ENCODE measurements at regions not wholly inside any gene's neighbourhood (a gene's known extent, or its start where the extent isn't known, plus 50 kb on each side); places are given as distances from the start of the nearest gene placed in this dataset.

DNA sequence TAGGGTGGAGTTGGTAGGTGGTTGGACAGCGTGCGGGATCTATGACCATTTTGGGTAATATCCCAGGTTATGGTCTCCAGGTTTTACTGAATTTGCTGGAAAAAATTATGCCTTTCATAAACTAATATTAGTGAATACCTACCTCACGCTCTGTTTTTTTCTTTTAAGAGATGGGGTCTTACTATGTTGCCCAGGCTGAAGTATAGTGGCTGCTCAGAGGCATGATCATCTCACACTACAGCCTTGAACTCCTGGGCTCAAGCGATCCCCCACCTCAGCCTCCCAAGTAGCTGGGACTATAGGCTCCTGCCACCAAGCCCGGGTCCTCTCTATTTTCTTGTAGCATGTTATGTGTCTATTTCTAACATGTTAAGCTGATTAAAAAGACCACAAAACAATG is 100.2 kb downstream of the RHOU start:
- H3K4me3 ChIP-seq (ENCODE audit: low read length) = no peak overlapping the region
- H3K79me1 ChIP-seq (ENCODE audit: low read length) = no peaks in the 10 kb centered on the region
- no peak overlapping the region for H2AK5ac ChIP-seq (ENCODE audit: low read length)
- no CpG with 5 or more reads among the region's 5 CpGs for WGBS (ENCODE audit: extremely low coverage, insufficient coverage, low lambda C conversion rate)
- H3K4me2 ChIP-seq (ENCODE audit: low read length) = no peak overlapping the region
- no peak overlapping the region for H3K4ac ChIP-seq (ENCODE audit: low read depth, low read length)
- H3K27ac ChIP-seq (ENCODE audit: low read depth, low read length) = no peak overlapping the region
- no peak overlapping the region for H2BK120ac ChIP-seq (ENCODE audit: low read depth, low read length)
- no peak overlapping the region for H4K5ac ChIP-seq (ENCODE audit: low read length)
- H3K27me3 ChIP-seq (ENCODE audit: insufficient read depth, low read length, poor library complexity) = no peaks in the 10 kb centered on the region
- no peaks in the 10 kb centered on the region for H3K4me1 ChIP-seq (ENCODE audit: control insufficient read depth, low read depth, low read length)
- no peak overlapping the region for H3K18ac ChIP-seq (ENCODE audit: low read length)
- no peak overlapping the region for H2BK15ac ChIP-seq (replicated peaks; ENCODE audit: low read depth)
- no peaks in the 10 kb centered on the region for H3K79me2 ChIP-seq (ENCODE audit: control insufficient read depth, insufficient read depth, low read length)
- no peak overlapping the region for H4K8ac ChIP-seq (ENCODE audit: low read depth, low read length)
- H2BK5ac ChIP-seq (ENCODE audit: low read length) = no peak overlapping the region
- H3K9ac ChIP-seq (ENCODE audit: low read length) = no peak overlapping the region
- no peak overlapping the region for H3K56ac ChIP-seq (ENCODE audit: low read length)
- no peak overlapping the region for H3K23ac ChIP-seq (ENCODE audit: low read length)
- DNase-seq = no peak
- H3K36me3 ChIP-seq (ENCODE audit: control insufficient read depth, insufficient read depth, low read length) = no peaks in the 10 kb centered on the region

DNA sequence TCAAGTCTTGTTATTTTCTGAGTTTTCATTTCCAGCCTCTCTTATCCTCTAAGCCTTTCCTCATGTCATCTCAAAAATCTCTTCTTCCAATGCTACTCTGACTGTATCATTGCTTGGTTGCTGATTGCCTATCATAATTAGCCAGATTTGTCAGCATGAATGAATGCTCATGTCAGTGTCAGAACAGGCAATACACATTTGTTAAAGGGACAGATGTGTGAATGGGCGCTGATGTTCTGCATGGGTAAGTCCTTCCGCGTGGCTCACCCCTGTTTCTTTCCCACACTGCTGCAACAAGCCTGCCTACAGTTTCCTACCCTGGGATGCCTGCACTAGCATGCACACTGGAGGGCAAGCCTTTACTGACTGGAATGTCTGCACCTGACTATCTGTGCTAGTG is 100.6 kb downstream of the RHOU start:
- Histone ChIP-seq H3K27ac (ENCODE audit: low read depth, low read length) (no peak overlapping the region), H3K4me2 (ENCODE audit: low read length) (no peak overlapping the region), H3K79me1 (ENCODE audit: low read length) (no peaks in the 10 kb centered on the region), H3K56ac (ENCODE audit: low read length) (no peak overlapping the region), H3K23ac (ENCODE audit: low read length) (no peak overlapping the region), H4K5ac (ENCODE audit: low read length) (no peak overlapping the region), H3K4me1 (ENCODE audit: control insufficient read depth, low read depth, low read length) (no peaks in the 10 kb centered on the region), H3K4ac (ENCODE audit: low read depth, low read length) (no peak overlapping the region), H2BK15ac (replicated peaks; ENCODE audit: low read depth) (no peak overlapping the region), H3K36me3 (ENCODE audit: control insufficient read depth, insufficient read depth, low read length) (no peaks in the 10 kb centered on the region), H2AK5ac (ENCODE audit: low read length) (no peak overlapping the region), H3K9ac (ENCODE audit: low read length) (no peak overlapping the region), H4K8ac (ENCODE audit: low read depth, low read length) (no peak overlapping the region), H2BK120ac (ENCODE audit: low read depth, low read length) (no peak overlapping the region), H3K18ac (ENCODE audit: low read length) (no peak overlapping the region), H3K4me3 (ENCODE audit: low read length) (no peak overlapping the region), H2BK5ac (ENCODE audit: low read length) (no peak overlapping the region), H3K79me2 (ENCODE audit: control insufficient read depth, insufficient read depth, low read length) (no peaks in the 10 kb centered on the region), H3K27me3 (ENCODE audit: insufficient read depth, low read length, poor library complexity) (no peaks in the 10 kb centered on the region)
- WGBS (ENCODE audit: extremely low coverage, insufficient coverage, low lambda C conversion rate) = no CpG with 5 or more reads among the region's 3 CpGs
- no peak for DNase-seq

DNA sequence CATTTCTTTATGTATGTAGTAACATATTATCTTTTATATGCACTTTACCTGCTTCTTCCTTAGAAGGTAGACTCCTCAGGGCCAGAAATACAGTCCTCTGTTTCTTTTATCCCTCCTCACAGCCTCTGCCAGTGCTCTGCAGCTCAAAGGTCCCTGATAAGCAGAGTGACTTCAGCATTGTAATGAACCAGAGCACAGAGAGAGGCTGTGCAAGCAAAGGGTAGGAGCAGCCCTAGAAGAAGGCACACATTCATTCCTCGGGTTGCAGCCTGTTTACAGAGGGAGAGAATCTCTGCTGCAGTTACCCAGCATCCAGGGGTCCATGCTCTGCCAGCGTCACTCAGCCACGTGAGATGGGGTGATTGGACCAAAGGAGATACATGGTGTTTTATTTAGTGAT is 101.1 kb downstream of the RHOU start:
- Histone ChIP-seq H3K27me3 (ENCODE audit: insufficient read depth, low read length, poor library complexity) (no peaks in the 10 kb centered on the region), H2BK120ac (ENCODE audit: low read depth, low read length) (no peak overlapping the region), H4K8ac (ENCODE audit: low read depth, low read length) (no peak overlapping the region), H2BK15ac (replicated peaks; ENCODE audit: low read depth) (no peak overlapping the region), H2BK5ac (ENCODE audit: low read length) (no peak overlapping the region), H3K56ac (ENCODE audit: low read length) (no peak overlapping the region), H4K5ac (ENCODE audit: low read length) (no peak overlapping the region), H3K4me3 (ENCODE audit: low read length) (no peak overlapping the region), H3K4ac (ENCODE audit: low read depth, low read length) (no peak overlapping the region), H3K36me3 (ENCODE audit: control insufficient read depth, insufficient read depth, low read length) (no peaks in the 10 kb centered on the region), H3K4me1 (ENCODE audit: control insufficient read depth, low read depth, low read length) (no peaks in the 10 kb centered on the region), H3K23ac (ENCODE audit: low read length) (no peak overlapping the region), H3K4me2 (ENCODE audit: low read length) (no peak overlapping the region), H3K18ac (ENCODE audit: low read length) (no peak overlapping the region), H3K9ac (ENCODE audit: low read length) (no peak overlapping the region), H3K79me2 (ENCODE audit: control insufficient read depth, insufficient read depth, low read length) (no peaks in the 10 kb centered on the region), H3K79me1 (ENCODE audit: low read length) (no peaks in the 10 kb centered on the region), H2AK5ac (ENCODE audit: low read length) (no peak overlapping the region), H3K27ac (ENCODE audit: low read depth, low read length) (no peak overlapping the region)
- no peak for DNase-seq
- WGBS (ENCODE audit: extremely low coverage, insufficient coverage, low lambda C conversion rate) = no CpG with 5 or more reads among the region's 3 CpGs

DNA sequence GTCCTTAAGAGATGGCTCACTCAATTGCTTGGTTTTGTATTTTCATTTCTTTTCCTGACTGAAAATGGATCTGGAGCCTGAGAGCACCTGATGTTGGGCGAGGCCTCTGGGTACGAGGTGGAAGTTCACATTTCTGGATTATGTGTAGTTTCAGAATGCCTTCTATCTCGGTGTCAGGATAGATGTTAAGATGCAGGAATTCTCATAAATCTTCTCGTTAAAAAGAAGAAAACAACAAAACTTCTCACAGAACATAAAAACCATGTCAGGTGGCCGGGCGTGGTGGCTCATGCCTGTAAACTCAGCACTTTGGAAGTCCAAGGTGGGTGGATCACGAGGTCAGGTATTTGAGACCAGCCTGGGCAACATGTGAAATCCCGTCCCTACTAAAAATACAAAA is 101.8 kb downstream of the RHOU start:
- no peak overlapping the region for H3K56ac ChIP-seq (ENCODE audit: low read length)
- no peak overlapping the region for H4K8ac ChIP-seq (ENCODE audit: low read depth, low read length)
- no peak overlapping the region for H3K4ac ChIP-seq (ENCODE audit: low read depth, low read length)
- H2BK5ac ChIP-seq (ENCODE audit: low read length) = no peak overlapping the region
- H4K5ac ChIP-seq (ENCODE audit: low read length) = no peak overlapping the region
- no CpG with 5 or more reads among the region's 8 CpGs for WGBS (ENCODE audit: extremely low coverage, insufficient coverage, low lambda C conversion rate)
- no peak overlapping the region for H3K4me3 ChIP-seq (ENCODE audit: low read length)
- H3K4me1 ChIP-seq (ENCODE audit: control insufficient read depth, low read depth, low read length) = no peaks in the 10 kb centered on the region
- H3K9ac ChIP-seq (ENCODE audit: low read length) = no peak overlapping the region
- no peak overlapping the region for H2BK120ac ChIP-seq (ENCODE audit: low read depth, low read length)
- no peak overlapping the region for H2BK15ac ChIP-seq (replicated peaks; ENCODE audit: low read depth)
- H3K18ac ChIP-seq (ENCODE audit: low read length) = no peak overlapping the region
- no peaks in the 10 kb centered on the region for H3K79me2 ChIP-seq (ENCODE audit: control insufficient read depth, insufficient read depth, low read length)
- H2AK5ac ChIP-seq (ENCODE audit: low read length) = no peak overlapping the region
- no peak overlapping the region for H3K4me2 ChIP-seq (ENCODE audit: low read length)
- no peaks in the 10 kb centered on the region for H3K27me3 ChIP-seq (ENCODE audit: insufficient read depth, low read length, poor library complexity)
- no peaks in the 10 kb centered on the region for H3K36me3 ChIP-seq (ENCODE audit: control insufficient read depth, insufficient read depth, low read length)
- DNase-seq = no peak
- no peak overlapping the region for H3K27ac ChIP-seq (ENCODE audit: low read depth, low read length)
- H3K79me1 ChIP-seq (ENCODE audit: low read length) = no peaks in the 10 kb centered on the region
- no peak overlapping the region for H3K23ac ChIP-seq (ENCODE audit: low read length)

DNA sequence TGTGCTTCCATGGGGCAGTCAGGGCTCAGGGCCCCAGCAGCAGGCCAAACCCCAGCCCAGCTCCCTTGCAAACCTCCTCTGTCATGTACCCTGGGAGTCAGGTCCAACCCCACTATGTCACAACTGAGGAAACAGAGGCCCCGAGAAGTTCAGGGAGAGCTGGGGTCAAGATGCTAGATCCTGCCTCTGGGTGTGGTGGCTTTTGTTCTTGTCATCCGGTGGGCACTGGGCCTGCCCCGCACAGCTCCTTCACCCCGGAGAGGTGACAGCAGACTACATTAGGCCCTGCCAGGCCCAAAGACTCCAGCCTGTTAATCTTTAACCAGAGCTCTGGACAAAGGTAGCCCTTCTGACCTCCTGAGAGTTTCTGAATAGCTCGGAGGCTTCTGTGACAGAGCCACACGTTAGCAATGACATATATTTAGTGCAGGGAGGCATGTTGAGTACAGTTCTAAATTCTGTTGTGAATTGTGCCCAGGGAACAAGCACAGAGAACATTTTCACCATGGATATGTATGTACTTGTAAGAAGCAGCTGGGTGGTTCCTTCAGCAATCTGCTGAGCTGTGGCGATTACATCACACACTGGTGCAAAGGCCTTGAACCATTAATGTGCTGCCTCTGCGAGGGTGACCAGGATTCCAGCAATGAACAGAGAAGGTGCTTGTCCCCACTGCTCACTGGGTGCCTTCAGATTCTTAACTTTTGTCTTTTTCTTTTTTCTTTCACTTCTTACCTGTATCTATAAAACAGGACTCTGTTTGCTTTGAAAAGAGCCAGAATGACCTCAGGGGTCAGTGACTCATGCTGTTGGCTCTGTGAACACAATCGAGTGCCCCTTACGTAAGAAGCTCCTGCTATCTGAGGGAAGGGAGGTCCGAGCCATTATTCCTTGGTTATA is 102.8 kb downstream of the RHOU start:
- Histone ChIP-seq H4K5ac (ENCODE audit: low read length) (no peak overlapping the region), H2BK5ac (ENCODE audit: low read length) (no peak overlapping the region), H2BK15ac (replicated peaks; ENCODE audit: low read depth) (no peak overlapping the region), H3K9ac (ENCODE audit: low read length) (no peak overlapping the region), H3K18ac (ENCODE audit: low read length) (no peak overlapping the region), H3K79me1 (ENCODE audit: low read length) (no peaks in the 10 kb centered on the region), H2BK120ac (ENCODE audit: low read depth, low read length) (no peak overlapping the region), H3K4ac (ENCODE audit: low read depth, low read length) (no peak overlapping the region), H3K4me2 (ENCODE audit: low read length) (no peak overlapping the region), H3K4me1 (ENCODE audit: control insufficient read depth, low read depth, low read length) (no peaks in the 10 kb centered on the region), H3K27me3 (ENCODE audit: insufficient read depth, low read length, poor library complexity) (no peaks in the 10 kb centered on the region), H3K23ac (ENCODE audit: low read length) (no peak overlapping the region), H3K27ac (ENCODE audit: low read depth, low read length) (no peak overlapping the region), H3K56ac (ENCODE audit: low read length) (no peak overlapping the region), H4K8ac (ENCODE audit: low read depth, low read length) (no peak overlapping the region), H3K79me2 (ENCODE audit: control insufficient read depth, insufficient read depth, low read length) (no peaks in the 10 kb centered on the region), H3K4me3 (ENCODE audit: low read length) (no peak overlapping the region), H2AK5ac (ENCODE audit: low read length) (peak overlapping the region; percentile 30), H3K36me3 (ENCODE audit: control insufficient read depth, insufficient read depth, low read length) (no peaks in the 10 kb centered on the region)
- WGBS (ENCODE audit: extremely low coverage, insufficient coverage, low lambda C conversion rate) = no CpG with 5 or more reads among the region's 11 CpGs
- DNase-seq = peak; percentile 83

All from mesendoderm (in vitro differentiated cells).